A549 (cell line): ENCODE measurements at regions not wholly inside any gene's neighbourhood (a gene's known extent, or its start where the extent isn't known, plus 50 kb on each side); places are given as distances from the start of the nearest gene placed in this dataset.
"Not testable (repeated sequence)": the region's sequence is repeated elsewhere in the genome, so short reads cannot be mapped to it uniquely, and the experiment has no call there.

Source experiments
- ATAC-seq, 2 experiments: fragments of 200-7000 bp in 1 of 2; fragments of >200 bp in 1 of 2; cut with Nextera tagmentation in 1 of 2; cut with Tn5 transposase in 1 of 2; 3 replicates each; pipeline versions ENCODE4 v1.8.0 to v1.9.1; 2018 to 2020; ENCODE audit warnings: mild to moderate bottlenecking in 1 of 2, moderate library complexity in 1 of 2
- CTCF ChIA-PET: fragments of 300-600 bp; sonication (Branson Sonifier 250); formaldehyde crosslinking; extraction: SDS; loops from one replicate; lab custom pipeline; 2021; ENCODE audit warnings: antibody characterized with exemption, inconsistent platforms; lab: Yijun Ruan, JAX
- POLR2A ChIA-PET: fragments of 350-600 bp; formaldehyde crosslinking; extraction: SDS; loops from one replicate; lab custom pipeline; 2021; ENCODE audit warnings: antibody characterized with exemption, inconsistent platforms; lab: Yijun Ruan, JAX
- DNase-seq, 2 experiments: peaks; one replicate each; pipeline versions ENCODE4 v3.0.0 to v3.0.0-alpha.2; 2011 to 2016; ENCODE audit warnings: low read depth in 1 of 2, low spot score in 1 of 2
- FAIRE-seq: peaks from 2 replicates; lab custom pipeline; 2011; peaks lifted over from hg19 to GRCh38; lab: Jason Lieb, UNC
- H3K27ac ChIP-seq, 2 experiments: fragments of >200 bp; sonication (Bioruptor Twin); formaldehyde crosslinking; 3 replicates each; pipeline ENCODE4 v1.5.1; 2016 to 2017
- H3K4me1 ChIP-seq: fragments of >200 bp; sonication (Bioruptor Twin); formaldehyde crosslinking; 3 replicates; pipeline ENCODE4 v1.6.1; 2016
- H3K4me2 ChIP-seq: fragments of >200 bp; sonication (Bioruptor Twin); formaldehyde crosslinking; 3 replicates; pipeline ENCODE4 v1.6.1; 2016
- H3K4me3 ChIP-seq: fragments of >200 bp; sonication (Bioruptor Twin); formaldehyde crosslinking; 3 replicates; pipeline ENCODE4 v1.5.1; 2016
- H3K9me3 ChIP-seq: fragments of >200 bp; sonication (Bioruptor Twin); formaldehyde crosslinking; 3 replicates; pipeline ENCODE4 v1.6.1; 2016
- CBX8 ChIP-seq: fragments of 200-600 bp; sonication (generic); IDR thresholded peaks from 2 replicates; pipeline ENCODE4 v1.6.1; 2016
- CHD4 ChIP-seq: fragments of 200-600 bp; sonication (generic); IDR thresholded peaks from 2 replicates; pipeline ENCODE4 v1.6.1; 2016; ENCODE audit warnings: antibody characterized with exemption, mild to moderate bottlenecking, borderline replicate concordance
- FOSB ChIP-seq: fragments of 250-450 bp; sonication (Bioruptor Pico); IDR thresholded peaks from 2 replicates; pipeline ENCODE4 v1.5.0; 2020; ENCODE audit warnings: mild to moderate bottlenecking, moderate library complexity
- GATA3 ChIP-seq: IDR thresholded peaks from 2 replicates; pipeline ENCODE4 v1.6.1; 2012; ENCODE audit warnings: borderline replicate concordance
- HDAC2 ChIP-seq: fragments of 200-600 bp; sonication (generic); IDR thresholded peaks from 2 replicates; pipeline ENCODE4 v1.6.1; 2016
- HEYL ChIP-seq: fragments of 250-450 bp; sonication (Bioruptor Pico); IDR thresholded peaks from 2 replicates; pipeline ENCODE4 v1.8.0; 2021; ENCODE audit warnings: mild to moderate bottlenecking, moderate library complexity
- HOXA7 ChIP-seq: fragments of 250-450 bp; sonication (Bioruptor Pico); IDR thresholded peaks from 2 replicates; pipeline ENCODE4 v1.5.0; 2020; ENCODE audit warnings: mild to moderate bottlenecking, moderate library complexity
- MAZ ChIP-seq: fragments of 150-350 bp; IDR thresholded peaks from 2 replicates; pipeline ENCODE4 v1.6.1; 2014; ENCODE audit warnings: antibody characterized with exemption, low read depth, low read length, borderline replicate concordance
- MYC ChIP-seq: IDR thresholded peaks from 2 replicates; pipeline ENCODE4 v1.6.1; 2012; ENCODE audit warnings: mild to moderate bottlenecking, inconsistent platforms, low read length, improper control_type of control experiment, borderline replicate concordance
- NFE2L2 ChIP-seq: fragments of 150-350 bp; conservative IDR thresholded peaks from 2 replicates; pipeline ENCODE4 v1.6.1; 2014; ENCODE audit warnings: low read length
- PHF8 ChIP-seq: fragments of 200-600 bp; sonication (generic); IDR thresholded peaks from 2 replicates; pipeline ENCODE4 v1.6.1; 2016; ENCODE audit warnings: low read depth, mild to moderate bottlenecking, antibody characterized with exemption, moderate library complexity, borderline replicate concordance
- RCOR1 ChIP-seq: fragments of 150-350 bp; IDR thresholded peaks from 2 replicates; pipeline ENCODE4 v1.6.1; 2014; ENCODE audit warnings: antibody characterized with exemption, low read length, low read depth
- RFX5 ChIP-seq: fragments of 450-650 bp; IDR thresholded peaks from 2 replicates; pipeline ENCODE4 v1.7.1; 2014; ENCODE audit warnings: antibody characterized with exemption, mild to moderate bottlenecking, moderate library complexity
- RNF2 ChIP-seq: fragments of 200-600 bp; sonication (generic); IDR thresholded peaks from 2 replicates; pipeline ENCODE4 v1.6.1; 2016; ENCODE audit warnings: low read depth, mild to moderate bottlenecking, antibody characterized with exemption, moderate library complexity, borderline replicate concordance
- SREBF2 ChIP-seq: fragments of 450-650 bp; IDR thresholded peaks from 2 replicates; pipeline ENCODE4 v1.6.1; 2014; ENCODE audit warnings: mild to moderate bottlenecking, moderate library complexity
- TP53 ChIP-seq: fragments of 250-450 bp; sonication (Bioruptor Pico); IDR thresholded peaks from 2 replicates; pipeline ENCODE4 v1.5.0; 2021; ENCODE audit warnings: mild to moderate bottlenecking, moderate library complexity
- WGBS: methylation state at CpG from one replicate; pipeline ENCODE4 v1.1.6; 2017; ENCODE audit errors: missing lambda C conversion rate; 5-methylcytosine and 5-hydroxymethylcytosine counted together
- TF ChIP-seq, protein P1 (sequence below): fragments of 250-450 bp; sonication (Bioruptor Pico); IDR thresholded peaks from 2 replicates; pipeline ENCODE4 v1.5.0; 2020; ENCODE audit warnings: low read depth, mild to moderate bottlenecking, moderate library complexity
- TF ChIP-seq, protein P2 (sequence below): fragments of 450-650 bp; IDR thresholded peaks from 2 replicates; pipeline ENCODE4 v1.6.1; 2014; ENCODE audit warnings: antibody characterized with exemption

DNA sequence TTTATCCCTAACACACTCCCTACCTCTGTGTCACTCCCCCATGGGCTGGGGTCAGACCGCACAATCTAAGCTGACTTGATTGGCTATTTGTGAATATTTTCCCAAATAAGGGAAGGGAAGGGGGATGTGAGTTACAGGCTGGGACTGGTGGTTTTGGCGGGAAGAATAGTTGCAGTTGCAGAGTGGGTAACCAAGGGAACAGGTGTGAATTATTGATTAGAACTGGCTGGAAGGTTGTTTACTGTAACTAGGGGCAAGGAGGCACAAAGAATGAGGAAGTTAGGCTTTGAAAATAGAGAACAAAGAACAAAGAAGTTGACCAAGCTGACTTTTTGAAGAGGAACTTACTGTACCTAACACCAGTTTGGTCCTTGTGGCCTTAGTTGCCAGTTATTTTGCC is 88.0 kb upstream of the XAGE2 start:
- FAIRE-seq (no peak), ATAC-seq (no peak), DNase-seq (no peak)
- Histone ChIP-seq H3K4me1 (no peaks in the 10 kb centered on the region), H3K9me3 (no peaks in the 10 kb centered on the region), H3K4me3 (no peak overlapping the region), H3K27ac (no peak overlapping the region), H3K4me2 (no peak overlapping the region)
- ChIA-PET CTCF (no interaction called here), POLR2A (no interaction called here)
- WGBS, result 0% methylated on average over 2 of the region's 2 CpGs
- no peak for TF ChIP-seq GATA3
- no peak for TF ChIP-seq NFE2L2
- TF ChIP-seq RNF2, result no peak
- TF ChIP-seq CBX8, result no peak
- no peak for TF ChIP-seq CHD4
- TF ChIP-seq FOSB (CRISPR knock-in tag), result no peak
- TF ChIP-seq MYC, result no peak
- no peak for TF ChIP-seq MAZ
- TF ChIP-seq HDAC2, result no peak
- TF ChIP-seq, protein P1, sequence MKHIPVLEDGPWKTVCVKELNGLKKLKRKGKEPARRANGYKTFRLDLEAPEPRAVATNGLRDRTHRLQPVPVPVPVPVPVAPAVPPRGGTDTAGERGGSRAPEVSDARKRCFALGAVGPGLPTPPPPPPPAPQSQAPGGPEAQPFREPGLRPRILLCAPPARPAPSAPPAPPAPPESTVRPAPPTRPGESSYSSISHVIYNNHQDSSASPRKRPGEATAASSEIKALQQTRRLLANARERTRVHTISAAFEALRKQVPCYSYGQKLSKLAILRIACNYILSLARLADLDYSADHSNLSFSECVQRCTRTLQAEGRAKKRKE (CRISPR knock-in tag), result no peak
- TF ChIP-seq HEYL (CRISPR knock-in tag), result no peak
- no peak for TF ChIP-seq SREBF2
- TF ChIP-seq RCOR1, result no peak

DNA sequence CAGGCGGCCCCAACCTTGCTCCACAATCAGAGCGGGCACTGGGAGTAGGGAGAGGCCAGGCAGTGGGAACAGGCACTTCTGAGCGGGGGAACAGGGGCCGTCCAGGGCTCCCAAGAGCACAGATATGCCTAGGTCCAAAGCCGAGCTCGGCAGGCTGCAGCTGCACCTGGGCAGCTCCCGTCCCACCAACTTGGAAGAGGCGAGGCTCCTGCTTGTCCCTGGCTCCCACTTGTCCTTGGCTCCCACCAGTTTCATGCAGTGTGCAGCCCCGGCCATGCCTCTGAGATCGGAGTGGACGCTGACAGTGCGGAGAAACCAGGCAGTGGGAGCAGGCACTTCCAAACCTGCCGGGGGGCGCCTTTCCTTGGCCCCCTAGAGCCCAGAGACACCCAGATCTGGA is 84.0 kb upstream of the XAGE2 start:
- no peak for DNase-seq
- Histone ChIP-seq H3K4me2 (no peak overlapping the region), H3K27ac (no peak overlapping the region), H3K4me3 (no peak overlapping the region)
- POLR2A ChIA-PET, result no interaction called here
- no peak for ATAC-seq
- TF ChIP-seq RFX5 (no peak), PHF8 (no peak), TP53 (CRISPR knock-in tag) (no peak), HOXA7 (CRISPR knock-in tag) (no peak)
- TF ChIP-seq, protein P2, sequence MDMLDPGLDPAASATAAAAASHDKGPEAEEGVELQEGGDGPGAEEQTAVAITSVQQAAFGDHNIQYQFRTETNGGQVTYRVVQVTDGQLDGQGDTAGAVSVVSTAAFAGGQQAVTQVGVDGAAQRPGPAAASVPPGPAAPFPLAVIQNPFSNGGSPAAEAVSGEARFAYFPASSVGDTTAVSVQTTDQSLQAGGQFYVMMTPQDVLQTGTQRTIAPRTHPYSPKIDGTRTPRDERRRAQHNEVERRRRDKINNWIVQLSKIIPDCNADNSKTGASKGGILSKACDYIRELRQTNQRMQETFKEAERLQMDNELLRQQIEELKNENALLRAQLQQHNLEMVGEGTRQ, result no peak
- TF ChIP-seq, all 56 proteins: peak for 0
- no peaks in the 10 kb centered on the region for H3K4me1 ChIP-seq
- WGBS, result 40% methylated on average over 4 of the region's 14 CpGs
- H3K9me3 ChIP-seq, result no peaks in the 10 kb centered on the region
- CTCF ChIA-PET, result no interaction called here
- no peak for FAIRE-seq

DNA sequence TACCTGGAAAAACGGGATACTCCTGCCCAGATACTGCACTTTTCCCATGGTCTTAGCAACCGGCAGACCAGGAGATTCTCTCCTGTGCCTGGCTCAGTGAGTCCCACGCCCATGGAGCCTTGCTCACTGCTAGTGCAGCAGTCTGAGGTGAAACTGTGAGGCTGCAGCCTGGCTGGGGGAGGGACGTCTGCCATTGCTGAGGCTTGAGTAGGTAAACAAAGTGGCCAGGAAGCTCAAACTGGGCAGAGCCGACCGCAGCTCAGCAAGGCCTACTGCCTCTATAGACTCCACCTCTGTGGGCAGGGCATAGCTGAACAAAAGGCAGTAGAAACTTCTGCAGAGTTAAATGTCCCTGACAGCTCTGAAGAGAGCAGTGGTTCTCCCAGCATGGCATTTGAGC is 69.9 kb upstream of the XAGE2 start:
- WGBS, result 32% methylated on average over 4 of the region's 6 CpGs
- CTCF ChIA-PET, DNase-seq, H3K9me3 ChIP-seq, POLR2A ChIA-PET, H3K4me1 ChIP-seq, ATAC-seq, H3K27ac ChIP-seq, H3K4me3 ChIP-seq, FAIRE-seq, H3K4me2 ChIP-seq: not testable (repeated sequence)

DNA sequence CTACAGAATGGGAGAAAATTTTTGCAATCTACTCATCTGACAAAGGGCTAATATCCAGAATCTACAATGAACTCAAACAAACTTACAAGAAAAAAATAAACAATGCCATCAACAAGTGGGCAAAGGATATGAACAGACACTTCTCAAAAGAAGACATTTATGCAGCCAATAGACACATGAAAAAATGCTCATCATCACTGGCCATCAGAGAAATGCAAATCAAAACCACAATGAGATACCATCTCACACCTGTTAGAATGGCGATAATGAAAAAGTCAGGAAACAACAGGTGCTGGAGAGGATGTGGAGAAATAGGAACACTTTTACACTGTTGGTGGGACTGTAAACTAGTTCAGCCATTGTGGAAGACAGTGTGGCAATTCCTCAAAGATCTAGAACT is 60.3 kb upstream of the XAGE2 start:
- H3K9me3 ChIP-seq, FAIRE-seq, ATAC-seq, H3K4me3 ChIP-seq, POLR2A ChIA-PET, H3K4me1 ChIP-seq, DNase-seq, CTCF ChIA-PET, H3K27ac ChIP-seq, H3K4me2 ChIP-seq: not testable (repeated sequence)
- WGBS, result 91% methylated on average over 1 of the region's 1 CpG
